NCI-H2227 (cell line): ENCODE measurements at regions not wholly inside any gene's neighbourhood (a gene's known extent, or its start where the extent isn't known, plus 50 kb on each side); places are given as distances from the start of the nearest gene placed in this dataset.

Source experiments
- DNase-seq: peaks from one replicate; lab custom pipeline; 2025; ENCODE audit not compliant: unreplicated experiment; lab: John Stamatoyannopoulos, UW

DNA sequence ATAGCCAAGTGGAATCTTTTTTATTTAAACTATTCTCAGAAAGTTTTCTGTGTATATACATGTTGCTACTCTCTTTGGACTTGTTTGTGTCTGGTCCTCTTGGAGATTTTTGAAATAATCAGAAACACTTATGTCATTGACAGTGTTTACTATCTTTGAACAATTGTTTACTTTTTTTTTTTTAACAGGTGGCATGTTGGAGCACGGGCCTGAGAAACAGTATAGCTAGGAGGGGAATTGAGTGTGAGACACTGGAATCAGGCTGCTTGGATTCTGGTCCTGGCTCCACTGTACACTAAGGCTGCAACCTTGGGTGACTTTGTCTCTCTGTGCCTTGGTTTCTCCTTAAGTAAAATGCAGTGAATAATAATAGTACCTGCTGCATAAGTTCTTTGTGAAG, 279.6 kb downstream of the PRL start:
- no peak for DNase-seq

DNA sequence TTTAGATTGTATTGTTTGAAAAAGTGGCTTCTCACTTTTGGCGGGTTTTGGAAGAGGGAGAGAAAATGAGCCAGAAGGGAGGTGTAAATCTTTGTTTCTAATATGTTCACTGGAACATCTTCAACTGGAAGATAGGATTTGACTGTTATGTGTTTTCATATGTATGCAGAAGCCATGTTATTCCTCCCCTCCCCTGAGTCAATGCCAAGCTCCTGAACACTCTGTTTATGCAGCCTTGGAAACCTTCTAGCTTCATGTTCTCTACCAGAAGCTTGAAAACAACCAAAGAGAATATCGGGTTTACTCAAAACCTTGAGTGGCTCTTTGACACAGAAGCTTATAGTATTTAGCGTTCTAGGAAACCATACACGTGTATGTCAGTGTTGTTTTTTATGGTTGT, 279.1 kb downstream of the PRL start:
- DNase-seq: no peak

DNA sequence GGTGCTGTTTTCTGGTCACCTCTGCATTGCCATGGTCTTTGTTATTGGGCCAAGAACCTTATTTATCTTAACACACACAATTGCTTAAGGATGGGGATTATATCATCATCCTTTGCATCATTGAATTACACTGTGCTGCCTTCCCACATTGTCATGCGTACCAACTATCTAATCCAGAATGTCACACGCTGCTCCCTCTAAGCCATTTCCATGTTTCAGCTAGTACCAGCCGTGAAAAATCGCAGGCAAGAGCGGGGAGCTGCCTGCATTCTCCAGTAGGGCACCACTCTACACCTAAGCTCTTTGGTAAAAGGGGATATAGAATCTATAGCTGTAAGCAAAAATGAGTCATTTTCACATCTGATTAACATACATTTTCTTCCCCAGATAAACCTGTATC, 277.0 kb downstream of the PRL start:
- no peak for DNase-seq

GRCh38 chr6:22020299-22021003, 276.4 kb downstream of the PRL start:
- no peak for DNase-seq

- no peak for DNase-seq
Observed at GRCh38 chr6:22021966-22022365, 274.9 kb downstream of the PRL start.

GRCh38 chr6:22023937-22024336, 272.9 kb downstream of the PRL start:
- no peak for DNase-seq

GRCh38 chr6:22024973-22025467, 271.8 kb downstream of the PRL start:
- DNase-seq: no peak

- peak; percentile 18 for DNase-seq
Observed at GRCh38 chr6:22025468-22026163, 271.2 kb downstream of the PRL start.

DNA sequence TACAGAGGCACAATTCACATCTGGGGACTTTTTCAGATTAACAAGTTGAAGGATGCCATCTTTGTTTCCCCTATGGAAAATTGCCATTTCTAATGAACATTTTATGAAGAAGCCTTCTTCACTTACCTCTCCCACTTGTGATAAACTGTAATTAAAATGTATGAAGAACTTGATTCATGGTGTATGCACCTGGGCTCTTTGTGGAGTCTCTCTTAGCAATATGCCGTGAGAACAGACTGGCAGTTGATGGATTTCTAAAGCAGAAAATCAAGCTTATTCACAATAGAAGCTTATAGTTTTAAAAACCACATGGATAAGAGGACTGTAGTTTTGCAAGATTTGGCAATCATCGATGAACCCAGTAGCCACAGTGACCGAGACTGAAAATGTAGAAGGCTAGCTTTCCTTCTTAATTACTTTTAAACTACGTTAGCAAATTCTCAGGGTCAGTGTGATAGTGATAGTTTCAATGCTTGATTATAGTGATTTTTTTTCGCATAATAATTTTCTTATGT, 270.6 kb downstream of the PRL start:
- no peak for DNase-seq

- DNase-seq: no peak
Observed at GRCh38 chr6:22027040-22027725, 269.7 kb downstream of the PRL start.

- DNase-seq: no peak
Observed at GRCh38 chr6:22028403-22029090, 268.3 kb downstream of the PRL start.

- no peak for DNase-seq
Observed at GRCh38 chr6:22029171-22029570, 267.7 kb downstream of the PRL start.

- no peak for DNase-seq
Observed at GRCh38 chr6:22030730-22031619, 265.9 kb downstream of the PRL start.

GRCh38 chr6:22035690-22036089, 261.1 kb downstream of the PRL start:
- DNase-seq: no peak

- DNase-seq: peak; percentile 49
Observed at GRCh38 chr6:22036275-22036674, 260.6 kb downstream of the PRL start.

DNA sequence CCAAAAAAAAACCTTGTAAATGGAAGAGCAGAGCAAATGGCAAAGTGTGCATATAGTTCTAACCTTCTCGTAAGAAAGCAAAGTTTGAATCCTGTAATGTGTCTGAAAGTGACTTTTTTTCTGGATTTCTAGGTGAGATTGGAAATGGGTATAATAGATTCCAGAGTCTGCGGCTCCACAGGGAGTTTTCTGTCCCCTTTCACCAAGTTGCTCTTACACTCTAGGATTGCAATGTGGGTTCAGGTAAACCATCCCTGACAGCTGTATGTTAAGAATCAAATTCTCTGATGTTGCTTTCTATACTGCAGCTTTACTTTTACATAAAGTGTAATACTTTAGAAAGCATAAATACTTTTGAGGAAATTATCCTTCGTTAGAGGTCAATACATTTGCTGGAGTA, 260.1 kb downstream of the PRL start:
- DNase-seq: no peak

DNA sequence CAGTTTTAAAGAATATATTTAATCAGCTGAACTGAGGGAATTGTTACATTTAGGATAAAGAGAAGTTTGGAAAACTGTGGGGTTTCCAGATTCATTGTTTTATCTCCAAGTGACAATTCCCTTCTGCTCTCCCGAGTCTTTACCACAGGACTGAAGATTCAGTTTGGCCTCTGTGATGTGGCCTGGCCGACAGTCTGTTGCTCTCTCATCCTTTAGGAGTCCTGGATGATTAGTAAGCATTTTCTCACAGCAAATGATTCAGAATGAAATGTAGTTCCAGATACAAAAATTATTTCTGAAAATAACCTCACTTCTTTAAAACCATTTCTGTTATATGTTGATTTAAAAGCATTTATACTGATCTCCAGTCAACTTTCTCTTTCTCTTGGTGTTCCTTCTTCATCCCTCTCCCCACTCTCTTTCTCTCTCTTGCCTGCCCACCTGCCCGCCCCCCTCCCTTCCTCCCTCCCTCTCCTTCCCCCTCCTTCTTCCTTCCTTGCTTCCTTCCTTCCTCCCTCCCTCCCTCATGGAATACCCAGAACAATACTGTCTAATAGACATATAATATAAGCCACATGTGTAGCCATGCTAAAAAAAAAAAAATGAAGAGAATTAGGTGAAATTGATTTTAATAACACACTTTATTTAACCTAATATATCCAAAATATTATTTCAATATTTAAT, 254.9 kb downstream of the PRL start:
- no peak for DNase-seq

- no peak for DNase-seq
Observed at GRCh38 chr6:22042706-22043105, 254.1 kb downstream of the PRL start.

DNA sequence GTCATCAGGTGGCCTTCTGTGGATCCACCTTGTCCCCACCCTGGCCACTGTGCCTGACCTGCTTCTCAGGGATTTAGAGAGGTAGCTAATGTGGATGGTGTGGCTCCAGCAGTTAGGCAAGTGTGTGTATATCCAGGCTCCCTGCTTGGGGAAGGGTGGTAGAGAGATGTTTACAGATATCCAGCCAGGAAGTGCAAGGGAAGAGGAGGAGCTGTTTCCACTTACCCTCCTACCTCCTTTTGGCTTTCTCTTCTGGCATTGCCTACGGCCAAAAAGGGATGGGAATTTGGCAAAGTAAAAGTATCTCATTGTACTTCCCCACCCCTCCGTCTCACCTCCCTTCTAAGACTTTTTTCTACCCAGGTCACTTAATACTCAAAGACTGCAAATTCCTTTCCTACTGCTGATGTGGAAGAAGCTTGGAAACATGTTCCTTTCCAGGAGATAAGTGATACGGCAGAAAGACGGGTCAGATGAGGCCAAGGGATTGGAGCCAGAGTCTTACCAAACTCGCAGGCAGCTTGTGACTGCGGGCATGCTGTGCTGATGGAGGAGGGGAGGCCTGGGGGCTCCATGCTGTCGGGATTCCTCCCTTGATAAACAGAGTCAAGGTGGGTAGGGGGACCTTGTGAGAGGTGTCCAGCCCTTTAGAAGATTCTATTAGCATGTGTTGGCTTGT, 253.4 kb downstream of the PRL start:
- DNase-seq: no peak
